Esophagus squamous epithelium (tissue), 5 donors: ENCODE measurements at regions not wholly inside any gene's neighbourhood (a gene's known extent, or its start where the extent isn't known, plus 50 kb on each side); places are given as distances from the start of the nearest gene placed in this dataset.

Source experiments
- DNase-seq: peaks from one replicate; lab custom pipeline; 2025; lab: John Stamatoyannopoulos, UW
- H3K27ac ChIP-seq, 4 donors: fragments of 200-600 bp; sonication (generic); one replicate each; pipeline ENCODE4 v1.5.1; 2016 to 2019; ENCODE audit warnings: mild to moderate bottlenecking in 1 of 4
- H3K27me3 ChIP-seq, 4 donors: fragments of 200-600 bp; sonication (generic); 1 replicate in 3 of 4; 2 replicates in 1 of 4; pipeline versions ENCODE4 v1.5.1 to v1.6.0; 2017 to 2021; ENCODE audit warnings: antibody characterized with exemption in 1 of 4
- H3K36me3 ChIP-seq, 3 donors: fragments of 200-600 bp; sonication (generic); one replicate each; pipeline ENCODE4 v1.5.1; 2016 to 2019
- H3K4me1 ChIP-seq, 3 donors: fragments of 200-600 bp; sonication (generic); one replicate each; pipeline ENCODE4 v1.5.1; 2017 to 2019
- H3K4me3 ChIP-seq, 4 donors: fragments of 200-600 bp; sonication (generic); 1 replicate in 3 of 4; 2 replicates in 1 of 4; pipeline ENCODE4 v1.5.1; 2016 to 2019; ENCODE audit warnings: mild to moderate bottlenecking in 2 of 4, moderate library complexity in 1 of 4
- H3K9me3 ChIP-seq, 3 donors: fragments of 200-600 bp; sonication (generic); one replicate each; pipeline ENCODE4 v1.5.1; 2016 to 2019
- CTCF ChIP-seq, 6 experiments: fragments of 450-650 bp in 4 of 6; fragments of 200-600 bp in 2 of 6; sonication (generic) in 2 of 6; IDR thresholded peaks; one replicate each; pipeline ENCODE4 v1.5.1; 2016 to 2019; ENCODE audit warnings: antibody characterized with exemption in 6 of 6, mild to moderate bottlenecking in 4 of 6, moderate library complexity in 4 of 6
- POLR2A ChIP-seq, 4 donors: fragments of 450-650 bp; IDR thresholded peaks; one replicate each; pipeline ENCODE4 v1.6.1; 2017; ENCODE audit warnings: antibody characterized with exemption in 4 of 4, mild to moderate bottlenecking in 4 of 4, moderate library complexity in 3 of 4
- WGBS, 2 donors: methylation state at CpG; one replicate each; pipeline ENCODE4 v1.1.5; 2018; 5-methylcytosine and 5-hydroxymethylcytosine counted together
- intact Hi-C: fragments of 100-400 bp; cut with DNase I; formaldehyde crosslinking; loops from one replicate; pipeline ENCODE4 v1.15.0; 2022
- donor health status: DM: yes; HTN: yes; CAD: no.

GRCh38 chrX:5163663-5164062 is 1065.0 kb downstream of the NLGN4X start:
- H3K9me3 ChIP-seq = no peaks in the 10 kb centered on the region
- H3K4me1 ChIP-seq = no peaks in the 10 kb centered on the region
- WGBS, 2 donors = 81 to 88% methylated on average over 1 of the region's 1 CpG
- no peaks in the 10 kb centered on the region for H3K36me3 ChIP-seq
- H3K27ac ChIP-seq = no peak overlapping the region
- intact Hi-C loops = no loop called here
- no peak overlapping the region for H3K4me3 ChIP-seq
- TF ChIP-seq POLR2A (IDR thresholded peaks at IDR 0.05) (no peak), CTCF (IDR thresholded peaks at IDR 0.05) (no peak)
- H3K27me3 ChIP-seq = no peaks in the 10 kb centered on the region
- no peak for DNase-seq

- WGBS, 2 donors = 4 to 16% methylated on average over 3 of the region's 3 CpGs
- TF ChIP-seq POLR2A (IDR thresholded peaks at IDR 0.05) = no peak
- no peak for TF ChIP-seq CTCF (IDR thresholded peaks at IDR 0.05)
- intact Hi-C loops = no loop called here
Observed at GRCh38 chrX:5155301-5155700, 1073.4 kb downstream of the NLGN4X start.

GRCh38 chrX:5145957-5146356 is 1082.7 kb downstream of the NLGN4X start:
- no peak overlapping the region for H3K4me3 ChIP-seq
- no peaks in the 10 kb centered on the region for H3K36me3 ChIP-seq
- no peaks in the 10 kb centered on the region for H3K4me1 ChIP-seq
- no peaks in the 10 kb centered on the region for H3K27me3 ChIP-seq
- no peak overlapping the region for H3K27ac ChIP-seq
- no peaks in the 10 kb centered on the region for H3K9me3 ChIP-seq
- 53 to 73% methylated on average over 4 of the region's 4 CpGs for whole genome bisulfite sequencing, 2 donors
- intact Hi-C loops = no loop called here
- no peak for TF ChIP-seq CTCF (IDR thresholded peaks at IDR 0.05)
- TF ChIP-seq POLR2A (IDR thresholded peaks at IDR 0.05) = no peak
- no peak for DNase-seq

More at GRCh38 chrX:5155301-5155700, 1073.4 kb downstream of the NLGN4X start:
- peaks cover 0 to 3% (median 0%) of the 10 kb centered on the region in 3 donors for H3K9me3 ChIP-seq
- DNase-seq = no peak
- H3K36me3 ChIP-seq = no peaks in the 10 kb centered on the region
- no peak overlapping the region for H3K27ac ChIP-seq
- H3K4me3 ChIP-seq = no peak overlapping the region
- H3K27me3 ChIP-seq = no peaks in the 10 kb centered on the region
- H3K4me1 ChIP-seq = no peaks in the 10 kb centered on the region

GRCh38 chrX:5142644-5143043 is 1086.0 kb downstream of the NLGN4X start:
- TF ChIP-seq POLR2A (IDR thresholded peaks at IDR 0.05) (no peak), CTCF (IDR thresholded peaks at IDR 0.05) (no peak)
- H3K4me3 ChIP-seq = no peak overlapping the region
- H3K27me3 ChIP-seq = no peaks in the 10 kb centered on the region
- no peaks in the 10 kb centered on the region for H3K4me1 ChIP-seq
- WGBS, 2 donors = 81 to 85% methylated on average over 6 to 7 of the region's 7 CpGs
- no peak overlapping the region for H3K27ac ChIP-seq
- H3K36me3 ChIP-seq = no peaks in the 10 kb centered on the region
- intact Hi-C loops = no loop called here
- DNase-seq = no peak
- no peaks in the 10 kb centered on the region for H3K9me3 ChIP-seq

- Histone ChIP-seq H3K9me3 (no peaks in the 10 kb centered on the region), H3K27me3 (no peaks in the 10 kb centered on the region), H3K36me3 (no peaks in the 10 kb centered on the region), H3K27ac (no peak overlapping the region), H3K4me1 (no peaks in the 10 kb centered on the region), H3K4me3 (no peak overlapping the region)
- intact Hi-C loops = no loop called here
- WGBS, 2 donors = 61 to 63% methylated on average over 4 of the region's 4 CpGs
- no peak for DNase-seq
- TF ChIP-seq CTCF (IDR thresholded peaks at IDR 0.05) = no peak
- no peak for TF ChIP-seq POLR2A (IDR thresholded peaks at IDR 0.05)
Observed at GRCh38 chrX:5122181-5122678, 1106.4 kb downstream of the NLGN4X start.
